ENCODE measurements at regions not wholly inside any gene's neighbourhood (a gene's known extent, or its start where the extent isn't known, plus 50 kb on each side); places are given as distances from the start of the nearest gene placed in this dataset.

- TF ChIP-seq CTCF (IDR thresholded peaks at IDR 0.05; ENCODE audit: poor library complexity, severe bottlenecking) (no peak), SMC3 (conservative IDR thresholded peaks at IDR 0.05; ENCODE audit: poor library complexity) (no peak), EZH2 (IDR thresholded peaks at IDR 0.05; ENCODE audit: borderline replicate concordance, insufficient read depth, low read length, poor library complexity, severe bottlenecking) (no peak)
Observed at GRCh38 chr3:178350763-178351162, 185.5 kb upstream of the KCNMB2 start.

All from neural cell (in vitro differentiated cells).